ENCODE measurements at regions not wholly inside any gene's neighbourhood (a gene's known extent, or its start where the extent isn't known, plus 50 kb on each side); places are given as distances from the start of the nearest gene placed in this dataset.
A peak's percentile ranks its signal among the peaks of the same experiment; 100 is the strongest.

GRCh38 chr1:17877316-17877715 is 122.2 kb downstream of the ACTL8 start:
- TF ChIP-seq, protein P1, sequence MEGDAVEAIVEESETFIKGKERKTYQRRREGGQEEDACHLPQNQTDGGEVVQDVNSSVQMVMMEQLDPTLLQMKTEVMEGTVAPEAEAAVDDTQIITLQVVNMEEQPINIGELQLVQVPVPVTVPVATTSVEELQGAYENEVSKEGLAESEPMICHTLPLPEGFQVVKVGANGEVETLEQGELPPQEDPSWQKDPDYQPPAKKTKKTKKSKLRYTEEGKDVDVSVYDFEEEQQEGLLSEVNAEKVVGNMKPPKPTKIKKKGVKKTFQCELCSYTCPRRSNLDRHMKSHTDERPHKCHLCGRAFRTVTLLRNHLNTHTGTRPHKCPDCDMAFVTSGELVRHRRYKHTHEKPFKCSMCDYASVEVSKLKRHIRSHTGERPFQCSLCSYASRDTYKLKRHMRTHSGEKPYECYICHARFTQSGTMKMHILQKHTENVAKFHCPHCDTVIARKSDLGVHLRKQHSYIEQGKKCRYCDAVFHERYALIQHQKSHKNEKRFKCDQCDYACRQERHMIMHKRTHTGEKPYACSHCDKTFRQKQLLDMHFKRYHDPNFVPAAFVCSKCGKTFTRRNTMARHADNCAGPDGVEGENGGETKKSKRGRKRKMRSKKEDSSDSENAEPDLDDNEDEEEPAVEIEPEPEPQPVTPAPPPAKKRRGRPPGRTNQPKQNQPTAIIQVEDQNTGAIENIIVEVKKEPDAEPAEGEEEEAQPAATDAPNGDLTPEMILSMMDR (IDR thresholded peaks at IDR 0.05; ENCODE audit: low read depth, low read length) = no peak
- Histone ChIP-seq H3K9me3 (ENCODE audit: low read depth) (no peaks in the 10 kb centered on the region), H3K27me3 (no peaks in the 10 kb centered on the region), H3K27ac (no peak overlapping the region), H3K36me3 (no peaks in the 10 kb centered on the region), H3K4me3 (no peak overlapping the region), H3K4me1 (ENCODE audit: low read depth) (peaks cover 14% of the 10 kb centered on the region)
- DNase-seq (ENCODE audit: low read depth in 1 of 2, low spot score in 1 of 2) = no peak

DNA sequence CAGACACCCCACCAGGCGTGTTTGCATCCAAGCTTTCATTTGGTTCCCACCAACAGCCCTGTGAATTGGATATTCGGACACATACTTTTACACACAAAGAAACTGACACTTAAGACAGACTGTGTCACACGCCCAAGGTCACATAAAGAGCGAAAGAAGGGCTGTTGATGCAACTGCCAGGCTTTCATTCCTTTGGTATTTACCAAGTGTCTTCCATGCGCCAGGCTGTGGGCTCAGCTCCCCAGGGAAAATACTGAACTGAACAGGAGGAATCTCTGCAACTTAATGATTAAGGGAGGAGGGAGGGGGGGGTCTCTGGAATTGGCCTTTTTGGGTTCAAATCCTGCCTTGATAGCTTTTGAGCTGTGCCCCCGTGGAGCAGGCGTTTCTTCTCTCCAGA is 122.8 kb downstream of the ACTL8 start:
- Histone ChIP-seq H3K9me3 (ENCODE audit: low read depth) (no peaks in the 10 kb centered on the region), H3K27me3 (no peaks in the 10 kb centered on the region), H3K4me3 (no peak overlapping the region), H3K27ac (no peak overlapping the region), H3K36me3 (no peaks in the 10 kb centered on the region), H3K4me1 (ENCODE audit: low read depth) (peaks cover 14% of the 10 kb centered on the region)
- TF ChIP-seq, protein P1 (IDR thresholded peaks at IDR 0.05; ENCODE audit: low read depth, low read length) = no peak
- DNase-seq (ENCODE audit: low read depth in 1 of 2, low spot score in 1 of 2) = no peak

DNA sequence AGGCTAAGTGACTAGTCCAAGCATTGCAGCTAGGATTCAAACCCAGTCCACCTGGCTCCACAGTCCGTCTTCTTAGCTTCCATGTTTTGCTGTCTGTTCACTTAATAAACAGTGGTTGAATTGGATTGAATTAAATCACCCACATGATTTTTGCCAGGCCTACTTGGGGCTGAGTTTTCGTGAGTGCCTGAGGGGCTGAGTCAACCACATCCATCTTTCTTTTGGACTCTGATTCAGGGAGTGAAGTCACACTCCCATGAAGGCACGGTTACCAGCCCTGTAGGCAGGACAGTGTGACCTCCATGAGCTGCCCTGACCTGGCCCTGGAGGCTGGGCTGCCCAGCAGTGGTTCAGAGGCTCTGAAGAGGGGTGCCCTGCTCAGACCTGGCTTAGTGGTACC is 123.7 kb downstream of the ACTL8 start:
- no peaks in the 10 kb centered on the region for H3K9me3 ChIP-seq (ENCODE audit: low read depth)

GRCh38 chr1:17880449-17880848 is 125.3 kb downstream of the ACTL8 start:
- no peaks in the 10 kb centered on the region for H3K27me3 ChIP-seq
- DNase-seq (ENCODE audit: low read depth in 1 of 2, low spot score in 1 of 2) = no peak
- TF ChIP-seq, protein P1 (IDR thresholded peaks at IDR 0.05; ENCODE audit: low read depth, low read length) = no peak
- peaks cover 2% of the 10 kb centered on the region for H3K4me1 ChIP-seq (ENCODE audit: low read depth)
- H3K36me3 ChIP-seq = no peaks in the 10 kb centered on the region
- no peak overlapping the region for H3K4me3 ChIP-seq
- H3K9me3 ChIP-seq (ENCODE audit: low read depth) = no peaks in the 10 kb centered on the region
- no peak overlapping the region for H3K27ac ChIP-seq

More for the DNA sequence above, 123.7 kb downstream of the ACTL8 start:
- Histone ChIP-seq H3K36me3 (no peaks in the 10 kb centered on the region), H3K27ac (no peak overlapping the region), H3K27me3 (no peaks in the 10 kb centered on the region), H3K4me3 (no peak overlapping the region), H3K4me1 (ENCODE audit: low read depth) (peaks cover 14% of the 10 kb centered on the region)
- TF ChIP-seq, protein P1 (IDR thresholded peaks at IDR 0.05; ENCODE audit: low read depth, low read length) = no peak
- peak in 1 of 2 donors; percentile 37 for DNase-seq (ENCODE audit: low read depth in 1 of 2, low spot score in 1 of 2)

DNA sequence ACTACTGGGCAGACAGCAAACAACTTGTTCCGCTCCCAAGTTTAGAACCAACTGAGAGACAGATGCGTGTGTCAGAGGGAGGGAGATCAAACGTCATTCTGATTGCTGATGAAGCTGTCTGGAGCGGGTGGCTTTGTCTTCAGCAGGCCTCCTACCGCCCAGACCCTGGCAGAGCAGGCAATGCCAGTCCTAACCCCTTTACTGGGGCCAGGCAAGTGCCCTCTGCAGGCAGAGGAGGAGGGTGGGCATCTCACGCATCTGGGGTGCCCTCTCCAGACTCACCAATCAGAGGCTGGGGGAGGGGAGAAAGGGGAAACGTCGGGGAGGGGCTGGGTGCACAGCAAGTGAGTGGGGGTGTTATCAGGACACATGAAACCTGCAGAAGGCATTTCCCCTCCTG is 126.6 kb downstream of the ACTL8 start:
- Histone ChIP-seq H3K27me3 (no peaks in the 10 kb centered on the region), H3K4me3 (no peak overlapping the region), H3K27ac (no peak overlapping the region), H3K9me3 (ENCODE audit: low read depth) (no peaks in the 10 kb centered on the region), H3K4me1 (ENCODE audit: low read depth) (no peaks in the 10 kb centered on the region), H3K36me3 (no peaks in the 10 kb centered on the region)
- TF ChIP-seq, protein P1 (IDR thresholded peaks at IDR 0.05; ENCODE audit: low read depth, low read length) = no peak
- DNase-seq (ENCODE audit: low read depth in 1 of 2, low spot score in 1 of 2) = no peak

GRCh38 chr1:17883136-17883535 is 128.0 kb downstream of the ACTL8 start:
- no peaks in the 10 kb centered on the region for H3K9me3 ChIP-seq (ENCODE audit: low read depth)
- no peaks in the 10 kb centered on the region for H3K36me3 ChIP-seq
- H3K27ac ChIP-seq = no peak overlapping the region
- no peaks in the 10 kb centered on the region for H3K27me3 ChIP-seq
- DNase-seq (ENCODE audit: low read depth in 1 of 2, low spot score in 1 of 2) = no peak
- no peak overlapping the region for H3K4me3 ChIP-seq
- peaks cover 8% of the 10 kb centered on the region for H3K4me1 ChIP-seq (ENCODE audit: low read depth)
- TF ChIP-seq, protein P1 (IDR thresholded peaks at IDR 0.05; ENCODE audit: low read depth, low read length) = no peak
